Astrocyte of the spinal cord (primary cell): ENCODE measurements at regions not wholly inside any gene's neighbourhood (a gene's known extent, or its start where the extent isn't known, plus 50 kb on each side); places are given as distances from the start of the nearest gene placed in this dataset.
"Not testable (repeated sequence)": the region's sequence is repeated elsewhere in the genome, so short reads cannot be mapped to it uniquely, and the experiment has no call there.

ENCODE experiments used
- DNase-seq: peaks from one replicate; pipeline ENCODE4 v3.0.0; 2011; ENCODE audit warnings: low read depth, low spot score
- H3K4me3 ChIP-seq: 2 replicates; pipeline ENCODE4 v1.5.1; 2011; ENCODE audit warnings: low read depth, mild to moderate bottlenecking, low read length, moderate library complexity
- CTCF ChIP-seq: IDR thresholded peaks from 2 replicates; pipeline ENCODE4 v1.5.1; 2012; ENCODE audit warnings: low read depth, mild to moderate bottlenecking, low read length, inconsistent platforms
- in situ Hi-C: cut with HindIII; loops from 2 replicates; pipeline ENCODE4 v1.10.0; 2017; ENCODE audit warnings: low sequenced_read_pairs

GRCh38 chr18:65221115-65221514, 529.7 kb upstream of the CDH7 start:
- no peak for TF ChIP-seq CTCF
- in situ Hi-C loops, result no loop called here
- no peak overlapping the region for H3K4me3 ChIP-seq
- no peak for DNase-seq

GRCh38 chr18:65215865-65216466, 534.8 kb upstream of the CDH7 start:
- in situ Hi-C loops, result no loop called here
- H3K4me3 ChIP-seq, result no peak overlapping the region
- no peak for TF ChIP-seq CTCF
- DNase-seq, result no peak

GRCh38 chr18:65214456-65214855, 536.4 kb upstream of the CDH7 start:
- no peak overlapping the region for H3K4me3 ChIP-seq
- DNase-seq, result no peak
- no peak for TF ChIP-seq CTCF
- in situ Hi-C loops, result no loop called here

- in situ Hi-C loops, result no loop called here
- no peak for TF ChIP-seq CTCF
- DNase-seq, result no peak
Observed at GRCh38 chr18:65206551-65207260, 544.1 kb upstream of the CDH7 start.

GRCh38 chr18:65202091-65202490, 548.7 kb upstream of the CDH7 start:
- in situ Hi-C loops, result no loop called here
- H3K4me3 ChIP-seq, result no peak overlapping the region
- no peak for DNase-seq
- TF ChIP-seq CTCF, result no peak

More at GRCh38 chr18:65206551-65207260, 544.1 kb upstream of the CDH7 start:
- no peak overlapping the region for H3K4me3 ChIP-seq

- no peak for DNase-seq
- in situ Hi-C loops, result no loop called here
- H3K4me3 ChIP-seq, result no peak overlapping the region
- no peak for TF ChIP-seq CTCF
Observed at GRCh38 chr18:65175681-65176080, 575.1 kb upstream of the CDH7 start.

GRCh38 chr18:65162086-65162485, 588.7 kb upstream of the CDH7 start:
- DNase-seq, in situ Hi-C loops, H3K4me3 ChIP-seq: not testable (repeated sequence)
